SK-N-SH (cell line): ENCODE measurements at regions not wholly inside any gene's neighbourhood (a gene's known extent, or its start where the extent isn't known, plus 50 kb on each side); places are given as distances from the start of the nearest gene placed in this dataset.

Experiments used
- CTCF ChIA-PET: fragments of 300-600, 350-600 bp; formaldehyde crosslinking; extraction: SDS; loops from one replicate; lab custom pipeline; 2021; lab: Yijun Ruan, JAX
- POLR2A ChIA-PET: fragments of 350-600 bp; sonication (Branson Sonifier 250); formaldehyde crosslinking; extraction: SDS; loops from one replicate; lab custom pipeline; 2020; ENCODE audit warnings: antibody characterized with exemption, inconsistent platforms; lab: Yijun Ruan, JAX
- DNase-seq: peaks from one replicate; pipeline ENCODE4 v3.0.0; 2012
- H2AFZ ChIP-seq: fragments of 200-600 bp; sonication (generic); 2 replicates; pipeline ENCODE4 v1.8.1; 2016; ENCODE audit warnings: antibody characterized with exemption, mild to moderate bottlenecking, low read depth
- H3F3A ChIP-seq: fragments of 200-600 bp; sonication (generic); replicated peaks from 2 replicates; pipeline ENCODE3; 2016; ENCODE audit warnings: antibody characterized with exemption, mild to moderate bottlenecking; ENCODE audit not compliant: insufficient read depth
- H3K27ac ChIP-seq, 2 experiments: fragments of 200-500 bp in 1 of 2; fragments of 200-600 bp in 1 of 2; sonication (Bioruptor generic) in 1 of 2; sonication (generic), shearing (Covaris generic) in 1 of 2; 2 replicates each; pipeline versions ENCODE4 v1.5.1 to v1.6.1; 2014 to 2016; ENCODE audit warnings: low read depth in 2 of 2, inconsistent platforms in 1 of 2, low read length in 1 of 2, mild to moderate bottlenecking in 1 of 2, mixed read lengths in 1 of 2
- H3K27me3 ChIP-seq: fragments of 200-600 bp; sonication (generic), shearing (Covaris generic); 2 replicates; pipeline ENCODE4 v1.6.1; 2016; ENCODE audit warnings: mixed run types; ENCODE audit not compliant: insufficient read depth
- H3K36me3 ChIP-seq, 2 experiments: fragments of 200-500 bp in 1 of 2; fragments of 200-600 bp in 1 of 2; sonication (Bioruptor generic) in 1 of 2; sonication (generic) in 1 of 2; replicated peaks in 1 of 2; 2 replicates each; pipeline versions ENCODE3 to v1.5.1; 2014 to 2016; ENCODE audit warnings: low read length in 1 of 2, mild to moderate bottlenecking in 1 of 2; ENCODE audit not compliant: insufficient read depth in 2 of 2, control insufficient read depth in 1 of 2
- H3K4me1 ChIP-seq, 2 experiments: fragments of 200-500 bp in 1 of 2; fragments of 200-600 bp in 1 of 2; sonication (Bioruptor generic) in 1 of 2; sonication (generic), shearing (Covaris generic) in 1 of 2; 2 replicates each; pipeline versions ENCODE4 v1.5.1 to v1.6.1; 2014 to 2016; ENCODE audit warnings: low read depth in 1 of 2, low read length in 1 of 2, mixed run types in 1 of 2; ENCODE audit not compliant: insufficient read depth in 2 of 2, control insufficient read depth in 1 of 2
- H3K4me2 ChIP-seq: fragments of 200-600 bp; sonication (generic), shearing (Covaris generic); 2 replicates; pipeline ENCODE4 v1.6.1; 2017; ENCODE audit warnings: mixed run types
- H3K4me3 ChIP-seq, 2 experiments: fragments of 200-500 bp in 1 of 2; fragments of 200-600 bp in 1 of 2; sonication (Bioruptor generic) in 1 of 2; sonication (generic), shearing (Covaris generic) in 1 of 2; 2 replicates each; pipeline versions ENCODE4 v1.5.1 to v1.8.1; 2014 to 2016; ENCODE audit warnings: low read depth in 2 of 2, inconsistent platforms in 1 of 2, low read length in 1 of 2, mild to moderate bottlenecking in 1 of 2, mixed read lengths in 1 of 2, moderate library complexity in 1 of 2
- H3K79me2 ChIP-seq: fragments of 200-600 bp; sonication (generic); 2 replicates; pipeline ENCODE4 v1.8.1; 2017; ENCODE audit warnings: mild to moderate bottlenecking; ENCODE audit not compliant: insufficient read depth
- H3K9ac ChIP-seq: fragments of 200-600 bp; sonication (generic); 2 replicates; pipeline ENCODE4 v1.6.1; 2017; ENCODE audit warnings: mixed run types
- H3K9me2 ChIP-seq: fragments of 200-600 bp; sonication (generic); 2 replicates; pipeline ENCODE4 v1.6.1; 2017; ENCODE audit warnings: mixed run types
- H3K9me3 ChIP-seq: fragments of 200-600 bp; sonication (generic); 2 replicates; pipeline ENCODE4 v1.6.1; 2017; ENCODE audit warnings: mixed run types, mild to moderate bottlenecking, moderate library complexity
- H4K20me1 ChIP-seq: fragments of 200-600 bp; sonication (generic); 2 replicates; pipeline ENCODE4 v1.6.1; 2017; ENCODE audit warnings: mild to moderate bottlenecking, mixed run types; ENCODE audit not compliant: insufficient read depth
- FOSL2 ChIP-seq: IDR thresholded peaks from 2 replicates; pipeline ENCODE4 v1.4.0; 2012; ENCODE audit warnings: low read depth, mild to moderate bottlenecking, moderate library complexity, borderline replicate concordance
- FOXJ3 ChIP-seq: sonication (generic); formaldehyde crosslinking; IDR thresholded peaks from 2 replicates; pipeline ENCODE4 v1.5.1; 2020; ENCODE audit warnings: mild to moderate bottlenecking, missing genetic modification reagents
- GATA2 ChIP-seq: sonication (generic); formaldehyde crosslinking; IDR thresholded peaks from 2 replicates; pipeline ENCODE4 v1.5.0; 2020; ENCODE audit warnings: mild to moderate bottlenecking, missing genetic modification reagents
- IRF3 ChIP-seq: fragments of 150-350 bp; IDR thresholded peaks from 2 replicates; pipeline ENCODE4 v1.6.1; 2016; ENCODE audit warnings: mild to moderate bottlenecking, low read depth, low read length
- JUND ChIP-seq: IDR thresholded peaks from 2 replicates; pipeline ENCODE4 v1.4.0; 2012
- MEF2A ChIP-seq: IDR thresholded peaks from 2 replicates; pipeline ENCODE4 v1.4.0; 2012; ENCODE audit warnings: low read depth, borderline replicate concordance
- NFIC ChIP-seq: IDR thresholded peaks from 2 replicates; pipeline ENCODE4 v1.4.0; 2012; ENCODE audit warnings: borderline replicate concordance
- NRF1 ChIP-seq: IDR thresholded peaks from 2 replicates; pipeline ENCODE4 v1.6.1; 2012; ENCODE audit warnings: low read depth, mild to moderate bottlenecking, low read length
- PBX3 ChIP-seq: IDR thresholded peaks from 2 replicates; pipeline ENCODE4; 2012
- POLR2AphosphoS5 ChIP-seq: IDR thresholded peaks from 2 replicates; pipeline ENCODE4 v1.6.1; 2012; ENCODE audit warnings: low read depth, low read length
- RCOR1 ChIP-seq: fragments of 150-350 bp; IDR thresholded peaks from 2 replicates; pipeline ENCODE4 v1.6.1; 2017; ENCODE audit warnings: antibody characterized with exemption, low read length
- RFX5 ChIP-seq: IDR thresholded peaks from 2 replicates; pipeline ENCODE4 v1.6.1; 2012; ENCODE audit warnings: mild to moderate bottlenecking, improper control_type of control experiment, low read length
- SIN3A ChIP-seq: IDR thresholded peaks from 2 replicates; pipeline ENCODE4 v1.6.1; 2012; ENCODE audit warnings: low read depth, mild to moderate bottlenecking, low read length, moderate library complexity, borderline replicate concordance
- SMC3 ChIP-seq: IDR thresholded peaks from 2 replicates; pipeline ENCODE4 v1.6.1; 2012; ENCODE audit warnings: low read depth, low read length, improper control_type of control experiment
- TAF1 ChIP-seq: IDR thresholded peaks from 2 replicates; pipeline ENCODE4 v1.6.1; 2012; ENCODE audit warnings: low read depth, mild to moderate bottlenecking, low read length, moderate library complexity, borderline replicate concordance
- TCF12 ChIP-seq: IDR thresholded peaks from 2 replicates; pipeline ENCODE4 v1.4.0; 2012
- USF2 ChIP-seq: fragments of 150-350 bp; IDR thresholded peaks from 2 replicates; pipeline ENCODE4 v1.6.1; 2017; ENCODE audit warnings: antibody characterized with exemption, low read length, low read depth, borderline replicate concordance
- YY1 ChIP-seq: IDR thresholded peaks from 2 replicates; pipeline ENCODE4 v1.4.0; 2012; ENCODE audit warnings: low read depth, mild to moderate bottlenecking
- WGBS: methylation state at CpG from one replicate; pipeline ENCODE4 v1.1.6; 2017; ENCODE audit warnings: low lambda C conversion rate; 5-methylcytosine and 5-hydroxymethylcytosine counted together

- Histone ChIP-seq H3K9ac (no peak overlapping the region), H3K9me2 (no peaks in the 10 kb centered on the region), H3F3A (no peaks in the 10 kb centered on the region), H3K27ac (no peak overlapping the region), H3K9me3 (no peaks in the 10 kb centered on the region), H3K36me3 (no peaks in the 10 kb centered on the region), H3K79me2 (no peaks in the 10 kb centered on the region), H2AFZ (no peak overlapping the region), H3K4me3 (no peak overlapping the region), H4K20me1 (no peaks in the 10 kb centered on the region), H3K27me3 (no peaks in the 10 kb centered on the region), H3K4me1 (no peaks in the 10 kb centered on the region), H3K4me2 (no peak overlapping the region)
- no peak for TF ChIP-seq MEF2A
- TF ChIP-seq JUND: no peak
- no peak for TF ChIP-seq USF2
- no peak for TF ChIP-seq FOXJ3 (CRISPR knock-in tag)
- TF ChIP-seq SMC3: no peak
- TF ChIP-seq NRF1: no peak
- no peak for TF ChIP-seq IRF3
- no peak for TF ChIP-seq PBX3
- POLR2A ChIA-PET: no interaction called here
- CTCF ChIA-PET: no interaction called here
- 68% methylated on average over 13 of the region's 13 CpGs for WGBS
- no peak for DNase-seq
Measured at GRCh38 chr2:162938387-162938786, 99.8 kb upstream of the KCNH7 start.

- TF ChIP-seq YY1: no peak
- TF ChIP-seq TAF1: no peak
- TF ChIP-seq FOXJ3 (CRISPR knock-in tag): no peak
- TF ChIP-seq POLR2AphosphoS5: no peak
- no peak for TF ChIP-seq GATA2
- TF ChIP-seq PBX3: no peak
- TF ChIP-seq RCOR1: no peak
- no peak for TF ChIP-seq TCF12
- no peak for TF ChIP-seq RFX5
- no peak for TF ChIP-seq FOSL2
- no peak for TF ChIP-seq SIN3A
- no peak for TF ChIP-seq NFIC
- TF ChIP-seq, all 33 proteins: peak for 0
- Histone ChIP-seq H3K4me1 (no peaks in the 10 kb centered on the region), H3K9me2 (no peaks in the 10 kb centered on the region), H2AFZ (no peak overlapping the region), H3K9ac (no peak overlapping the region), H3K27me3 (no peaks in the 10 kb centered on the region), H3K79me2 (no peaks in the 10 kb centered on the region), H3K27ac (no peak overlapping the region), H4K20me1 (no peaks in the 10 kb centered on the region), H3K36me3 (no peaks in the 10 kb centered on the region), H3F3A (no peaks in the 10 kb centered on the region), H3K4me2 (no peak overlapping the region), H3K9me3 (no peaks in the 10 kb centered on the region), H3K4me3 (no peak overlapping the region)
- ChIA-PET POLR2A (no interaction called here), CTCF (no interaction called here)
- DNase-seq: no peak
Measured at GRCh38 chr2:162934191-162934590, 95.6 kb upstream of the KCNH7 start.
